D721Med (cell line): ENCODE measurements at regions not wholly inside any gene's neighbourhood (a gene's known extent, or its start where the extent isn't known, plus 50 kb on each side); places are given as distances from the start of the nearest gene placed in this dataset.
"Not testable (repeated sequence)": the region's sequence is repeated elsewhere in the genome, so short reads cannot be mapped to it uniquely, and the experiment has no call there.

Experiments used
- DNase-seq: peaks from one replicate; pipeline ENCODE4 v3.0.0; 2011; ENCODE audit warnings: low spot score; ENCODE audit not compliant: insufficient read length
- FAIRE-seq: peaks from 2 replicates; lab custom pipeline; 2011; peaks lifted over from hg19 to GRCh38; lab: Jason Lieb, UNC
- TF ChIP-seq, protein P1 (sequence below): IDR thresholded peaks from 2 replicates; pipeline ENCODE4 v1.5.1; 2012; ENCODE audit warnings: mild to moderate bottlenecking, control low read depth; ENCODE audit not compliant: insufficient read depth; ENCODE audit errors: missing control alignments

DNA sequence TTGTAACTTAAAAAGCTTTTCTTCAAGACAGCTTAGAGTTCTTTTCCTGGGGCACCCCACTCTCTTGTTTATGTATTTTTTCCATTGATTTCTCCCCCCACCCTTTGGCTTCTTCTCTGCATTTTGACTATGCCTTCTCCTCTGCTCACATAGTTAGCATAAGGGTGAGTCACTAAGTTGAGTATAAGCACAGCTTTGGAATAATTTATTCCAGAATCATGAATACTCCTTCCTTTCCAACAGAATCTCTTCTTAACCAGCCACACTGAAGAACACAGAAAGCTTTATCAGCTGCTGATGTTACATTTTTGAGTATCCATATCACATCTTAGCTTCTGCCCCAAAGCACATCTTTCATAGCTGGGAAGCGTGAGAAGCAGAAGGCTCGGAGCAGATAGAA, 449.5 kb upstream of the MKI67 start:
- TF ChIP-seq, protein P1, sequence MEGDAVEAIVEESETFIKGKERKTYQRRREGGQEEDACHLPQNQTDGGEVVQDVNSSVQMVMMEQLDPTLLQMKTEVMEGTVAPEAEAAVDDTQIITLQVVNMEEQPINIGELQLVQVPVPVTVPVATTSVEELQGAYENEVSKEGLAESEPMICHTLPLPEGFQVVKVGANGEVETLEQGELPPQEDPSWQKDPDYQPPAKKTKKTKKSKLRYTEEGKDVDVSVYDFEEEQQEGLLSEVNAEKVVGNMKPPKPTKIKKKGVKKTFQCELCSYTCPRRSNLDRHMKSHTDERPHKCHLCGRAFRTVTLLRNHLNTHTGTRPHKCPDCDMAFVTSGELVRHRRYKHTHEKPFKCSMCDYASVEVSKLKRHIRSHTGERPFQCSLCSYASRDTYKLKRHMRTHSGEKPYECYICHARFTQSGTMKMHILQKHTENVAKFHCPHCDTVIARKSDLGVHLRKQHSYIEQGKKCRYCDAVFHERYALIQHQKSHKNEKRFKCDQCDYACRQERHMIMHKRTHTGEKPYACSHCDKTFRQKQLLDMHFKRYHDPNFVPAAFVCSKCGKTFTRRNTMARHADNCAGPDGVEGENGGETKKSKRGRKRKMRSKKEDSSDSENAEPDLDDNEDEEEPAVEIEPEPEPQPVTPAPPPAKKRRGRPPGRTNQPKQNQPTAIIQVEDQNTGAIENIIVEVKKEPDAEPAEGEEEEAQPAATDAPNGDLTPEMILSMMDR = no peak
- FAIRE-seq (no peak), DNase-seq (no peak)

DNA sequence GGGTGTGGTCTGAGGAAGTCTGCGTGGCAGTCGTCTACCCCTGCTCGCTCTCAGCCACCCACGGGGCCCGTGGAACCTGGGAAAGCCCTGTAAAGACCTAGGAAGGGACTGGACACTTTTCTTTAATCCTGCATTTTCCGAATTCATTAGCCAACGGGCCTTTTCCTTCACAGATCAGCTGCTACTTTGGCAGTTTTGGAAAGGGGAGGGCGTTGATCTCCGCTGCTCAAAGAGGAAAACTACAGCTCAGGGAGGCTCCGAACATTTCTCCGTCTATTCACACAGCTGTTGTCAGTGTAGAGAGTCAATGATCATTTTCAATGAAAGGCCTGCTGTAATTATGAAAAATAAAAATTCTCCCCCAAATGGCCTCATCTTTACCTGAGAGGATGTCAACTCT, 450.1 kb upstream of the MKI67 start:
- TF ChIP-seq, protein P1 = no peak
- DNase-seq (no peak), FAIRE-seq (no peak)

DNA sequence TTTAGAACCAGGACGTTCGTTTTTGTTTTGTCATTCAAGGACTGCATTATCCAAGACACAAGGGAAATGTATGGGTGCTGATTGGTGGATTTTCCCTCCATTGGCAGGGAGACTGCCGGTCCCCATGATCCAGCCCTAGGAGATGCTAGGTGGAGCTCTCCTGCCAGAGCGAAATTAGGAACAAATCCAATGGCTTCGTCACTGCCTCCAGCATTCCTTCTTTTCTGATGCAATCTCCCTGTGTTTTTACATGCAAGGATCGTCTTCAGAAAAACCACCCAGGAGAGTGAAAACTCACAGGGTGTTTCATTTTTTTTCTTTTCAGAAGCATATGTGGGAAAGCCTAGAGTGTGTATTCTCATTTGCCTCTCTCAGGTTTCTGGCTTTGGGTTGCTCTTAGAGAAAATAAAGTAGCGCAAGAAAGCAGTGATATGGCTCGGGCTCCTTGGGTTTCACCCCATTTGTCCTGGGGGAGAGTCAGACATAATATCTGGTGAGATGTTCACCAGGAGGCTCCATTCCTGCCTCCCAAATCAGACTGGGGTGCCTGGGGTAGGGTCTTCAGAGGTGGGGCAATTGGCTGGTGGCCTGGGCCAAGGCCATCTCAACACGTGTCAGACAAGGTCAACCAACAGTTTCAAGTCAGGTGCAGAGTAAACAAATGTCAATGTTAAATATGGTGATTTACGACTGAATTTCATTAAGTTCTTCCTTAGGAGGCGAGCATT, 450.9 kb upstream of the MKI67 start:
- FAIRE-seq (no peak), DNase-seq (no peak)
- TF ChIP-seq, protein P1 = no peak

DNA sequence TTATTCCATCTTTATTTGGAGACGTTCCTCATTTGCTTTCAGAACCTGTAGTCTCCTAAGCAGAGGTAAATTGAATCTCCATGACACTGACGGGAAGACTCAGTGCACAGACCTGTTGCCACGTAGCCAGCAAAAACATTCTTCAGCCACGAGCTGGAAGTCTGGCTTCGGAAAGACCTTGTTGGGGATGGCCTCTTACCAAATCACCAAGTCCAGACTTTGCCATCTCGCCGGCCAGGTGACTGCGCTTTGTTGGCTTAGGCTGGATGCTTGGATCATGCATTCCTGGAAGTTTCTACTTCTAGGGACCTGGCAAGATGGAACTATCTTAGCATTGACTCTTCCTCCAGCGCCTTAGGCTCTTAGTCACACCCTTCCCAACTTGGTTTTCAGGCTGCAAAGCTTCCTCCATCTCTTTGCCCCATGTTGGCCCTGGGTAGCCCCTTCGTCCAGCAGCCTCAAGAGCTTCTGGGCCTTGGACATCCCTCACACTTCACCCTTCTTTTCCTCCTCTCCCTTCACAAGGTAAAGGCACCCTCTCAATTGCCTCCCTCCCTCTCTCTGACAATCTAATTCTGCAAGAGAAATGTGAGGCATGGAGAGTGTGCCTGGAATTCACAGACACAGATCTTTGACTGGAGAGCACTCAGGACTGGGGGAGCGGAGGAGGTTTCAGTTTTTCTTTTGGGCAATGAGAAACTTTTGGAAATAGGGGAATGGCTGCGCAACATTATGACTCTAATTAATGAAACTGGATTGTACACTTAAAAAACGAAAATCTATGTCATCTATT, 451.9 kb upstream of the MKI67 start:
- DNase-seq (no peak), FAIRE-seq (no peak)
- TF ChIP-seq, protein P1 = no peak

DNA sequence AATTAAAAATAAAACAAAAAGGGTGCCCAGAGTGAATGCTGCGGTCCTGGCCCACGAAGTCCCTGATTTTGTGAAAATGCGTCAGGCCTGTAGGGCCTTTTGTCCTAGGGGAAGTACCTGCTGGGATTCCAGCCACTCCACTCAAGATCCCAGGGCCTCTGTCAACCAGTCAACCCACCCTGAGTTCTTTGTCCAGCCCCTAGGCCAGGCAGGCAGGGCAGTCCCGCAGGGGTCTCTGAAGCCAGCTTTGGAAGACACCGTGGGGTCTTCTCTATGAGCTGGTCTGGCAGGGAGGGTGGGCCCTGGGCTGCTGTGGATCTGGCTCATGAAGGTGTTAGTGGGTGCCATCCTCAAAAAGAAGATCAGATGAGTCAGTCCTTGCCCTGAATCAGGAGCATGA, 452.5 kb upstream of the MKI67 start:
- no peak for FAIRE-seq
- DNase-seq = no peak
- TF ChIP-seq, protein P1 = no peak

DNA sequence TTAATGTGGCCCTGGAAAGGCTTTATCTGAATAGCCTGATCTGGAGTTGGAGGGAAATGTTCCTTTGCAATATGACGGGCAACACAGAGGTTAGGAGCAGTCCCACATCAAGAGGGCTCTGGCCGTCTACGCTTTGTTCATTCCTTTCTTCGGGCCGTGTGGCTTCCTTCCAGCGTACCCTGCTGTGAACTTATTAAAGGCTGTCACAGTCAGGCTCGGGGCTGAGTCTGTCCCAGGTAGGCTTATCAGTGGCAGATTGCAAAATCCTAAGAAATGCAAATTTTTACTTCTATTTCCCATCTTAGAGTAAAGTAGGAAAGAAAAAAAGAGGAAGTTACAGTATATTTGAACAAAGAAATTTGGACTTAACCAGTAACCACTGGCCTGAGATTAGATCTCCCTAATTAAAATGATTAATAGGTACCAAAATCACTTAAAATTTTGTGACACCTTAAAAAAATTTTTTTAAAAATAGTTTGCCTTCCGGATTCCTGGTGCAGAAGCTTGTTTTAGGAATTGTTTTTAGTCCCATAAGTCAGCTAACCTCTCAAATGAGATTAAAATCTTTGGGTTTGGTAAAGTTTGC, 453.1 kb upstream of the MKI67 start:
- no peak for FAIRE-seq
- DNase-seq = no peak
- TF ChIP-seq, protein P1 = no peak

DNA sequence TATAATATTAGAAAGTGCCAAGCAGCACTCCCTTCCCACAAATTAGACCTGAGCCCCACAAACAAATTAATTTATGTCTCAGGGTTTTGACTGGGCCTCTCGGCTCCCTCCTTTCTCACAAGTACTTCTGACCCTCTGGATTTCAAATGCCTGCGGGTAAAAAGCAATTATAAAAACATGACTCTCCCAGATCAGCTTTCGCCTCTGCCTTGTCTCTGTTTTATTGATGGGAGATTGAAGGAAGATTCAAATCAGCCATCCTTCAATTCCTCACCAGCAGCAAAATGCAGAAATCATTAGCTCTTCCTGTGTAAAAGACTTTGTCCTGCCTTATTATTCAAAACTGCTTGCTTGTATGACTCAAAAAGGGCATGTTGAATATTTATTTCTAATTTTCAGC, 453.7 kb upstream of the MKI67 start:
- DNase-seq (no peak), FAIRE-seq (no peak)
- TF ChIP-seq, protein P1 = no peak

DNA sequence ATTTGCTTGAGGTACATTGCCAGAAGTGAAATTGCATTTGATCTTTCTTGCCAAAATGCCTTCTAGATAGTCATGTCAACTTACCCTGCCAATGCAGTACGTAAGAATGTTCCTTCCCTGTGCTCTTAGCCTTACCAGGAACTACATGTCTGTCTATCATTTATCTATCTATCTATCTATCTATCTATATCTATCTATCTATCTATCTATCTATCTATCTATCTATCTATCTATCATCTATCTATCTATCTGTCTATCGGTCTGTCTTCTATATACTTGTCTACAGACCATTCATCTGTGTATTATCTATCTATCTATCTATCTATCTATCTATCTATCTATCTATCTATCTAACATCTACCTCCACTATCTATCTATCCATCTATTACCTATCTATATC, 456.9 kb upstream of the MKI67 start:
- not testable (repeated sequence) for FAIRE-seq, DNase-seq

DNA sequence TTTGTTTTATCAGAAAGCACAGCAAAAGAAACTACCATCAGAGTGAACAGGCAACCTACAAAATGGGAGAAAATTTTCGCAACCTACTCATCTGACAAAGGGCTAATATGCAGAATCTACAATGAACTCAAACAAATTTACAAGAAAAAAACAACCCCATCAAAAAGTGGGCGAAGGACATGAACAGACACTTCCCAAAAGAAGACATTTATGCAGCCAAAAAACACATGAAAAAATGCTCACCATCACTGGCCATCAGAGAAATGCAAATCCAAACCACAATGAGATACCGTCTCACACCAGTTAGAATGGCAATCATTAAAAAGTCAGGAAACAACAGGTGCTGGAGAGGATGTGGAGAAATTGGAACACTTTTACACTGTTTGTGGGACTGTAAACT, 460.4 kb upstream of the MKI67 start:
- not testable (repeated sequence) for FAIRE-seq, DNase-seq
